Natural killer cell (primary cell): ENCODE measurements at regions not wholly inside any gene's neighbourhood (a gene's known extent, or its start where the extent isn't known, plus 50 kb on each side); places are given as distances from the start of the nearest gene placed in this dataset.
"Not testable (repeated sequence)": the region's sequence is repeated elsewhere in the genome, so short reads cannot be mapped to it uniquely, and the experiment has no call there.

ENCODE experiments used
- ATAC-seq, 3 donors: fragments of 150-1000 bp in 2 of 3; fragments of 200-7000 bp in 1 of 3; cut with Tn5 transposase; 1 replicate in 1 of 3; 2 replicates in 2 of 3; pipeline ENCODE4 v1.10.0; 2021; ENCODE audit warnings: mild to moderate bottlenecking in 2 of 3, moderate library complexity in 2 of 3
- DNase-seq, 2 donors: peaks; one replicate each; pipeline versions ENCODE4 v3.0.0 to v3.0.0-alpha.2; 2013 to 2021; ENCODE audit warnings: mixed read lengths in 1 of 2
- H3K27ac ChIP-seq: one replicate; pipeline ENCODE4 v1.5.1; 2013; ENCODE audit warnings: mild to moderate bottlenecking, low read length
- H3K27me3 ChIP-seq: one replicate; pipeline ENCODE4 v1.6.1; 2013; ENCODE audit warnings: low read length; ENCODE audit not compliant: control insufficient read depth, insufficient read depth
- H3K36me3 ChIP-seq: one replicate; pipeline ENCODE4 v1.6.1; 2013; ENCODE audit warnings: low read length; ENCODE audit not compliant: control insufficient read depth, insufficient read depth
- H3K4me1 ChIP-seq: one replicate; pipeline ENCODE4 v1.6.1; 2013; ENCODE audit warnings: low read length; ENCODE audit not compliant: control insufficient read depth, insufficient read depth
- H3K4me3 ChIP-seq: one replicate; pipeline ENCODE4 v1.5.1; 2013; ENCODE audit warnings: low read length
- H3K9me3 ChIP-seq: one replicate; pipeline ENCODE4 v1.6.1; 2013; ENCODE audit warnings: low read length; ENCODE audit not compliant: control insufficient read depth, insufficient read depth
- H3K27ac Mint-ChIP-seq, 2 donors: one replicate each; pipeline ENCODE4 v1.8.0; 2022; ENCODE audit warnings: mild to moderate bottlenecking in 2 of 2, mixed read lengths in 2 of 2, moderate library complexity in 1 of 2
- H3K27me3 Mint-ChIP-seq, 2 donors: one replicate each; pipeline ENCODE4 v1.8.0; 2022; ENCODE audit warnings: low read depth in 2 of 2, mixed read lengths in 2 of 2
- H3K36me3 Mint-ChIP-seq: one replicate; pipeline ENCODE4 v1.8.0; 2022; ENCODE audit warnings: mixed read lengths
- H3K4me1 Mint-ChIP-seq, 2 donors: one replicate each; pipeline ENCODE4 v1.8.0; 2022; ENCODE audit warnings: mixed read lengths in 2 of 2
- H3K4me3 Mint-ChIP-seq: one replicate; pipeline ENCODE4 v1.8.0; 2022; ENCODE audit warnings: mild to moderate bottlenecking, moderate library complexity, mixed read lengths
- H3K9me3 Mint-ChIP-seq, 2 donors: one replicate each; pipeline ENCODE4 v1.8.0; 2022; ENCODE audit warnings: mixed read lengths in 2 of 2
- WGBS: methylation state at CpG from one replicate; pipeline ENCODE4 v1.1.7; 2013; ENCODE audit warnings: missing lambda C conversion rate; ENCODE audit not compliant: insufficient coverage; 5-methylcytosine and 5-hydroxymethylcytosine counted together
- intact Hi-C: fragments of 100-400 bp; cut with micrococcal nuclease; formaldehyde crosslinking; loops from one replicate; pipeline ENCODE4 v1.14.2; 2022
- TF ChIP-seq, protein P1 (sequence below): fragments of 200-600 bp; IDR thresholded peaks from one replicate; pipeline ENCODE4 v1.8.0; 2022; ENCODE audit warnings: antibody characterized with exemption

DNA sequence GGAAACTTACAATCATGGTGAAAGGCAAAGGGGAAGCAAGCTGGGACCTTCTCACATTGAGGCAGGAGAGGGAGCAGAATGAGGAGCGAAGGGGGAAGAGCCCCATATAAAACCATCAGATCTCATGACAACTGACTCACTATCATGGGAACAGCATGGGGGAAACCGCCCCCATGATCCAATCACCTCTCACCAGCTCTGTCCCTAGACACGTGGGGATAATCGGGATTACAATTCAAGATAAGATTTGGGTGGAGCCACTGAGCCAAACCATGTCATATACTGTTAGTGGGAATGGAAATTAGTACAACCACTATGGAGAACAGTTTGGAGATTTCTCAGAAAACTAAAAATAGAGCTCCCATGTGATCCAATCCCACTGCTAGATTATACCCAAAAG lies 163.7 kb downstream of the MANEA start:
- H3K4me3 Mint-ChIP-seq: no peak overlapping the region
- no peak overlapping the region for H3K27ac Mint-ChIP-seq
- no peak overlapping the region for H3K27ac ChIP-seq
- H3K9me3 ChIP-seq: no peaks in the 10 kb centered on the region
- no peaks in the 10 kb centered on the region for H3K27me3 ChIP-seq
- H3K4me1 ChIP-seq: no peaks in the 10 kb centered on the region
- intact Hi-C loops: no loop called here
- ATAC-seq (no peak), DNase-seq (no peak)
- H3K36me3 Mint-ChIP-seq: no peaks in the 10 kb centered on the region
- TF ChIP-seq, protein P1, sequence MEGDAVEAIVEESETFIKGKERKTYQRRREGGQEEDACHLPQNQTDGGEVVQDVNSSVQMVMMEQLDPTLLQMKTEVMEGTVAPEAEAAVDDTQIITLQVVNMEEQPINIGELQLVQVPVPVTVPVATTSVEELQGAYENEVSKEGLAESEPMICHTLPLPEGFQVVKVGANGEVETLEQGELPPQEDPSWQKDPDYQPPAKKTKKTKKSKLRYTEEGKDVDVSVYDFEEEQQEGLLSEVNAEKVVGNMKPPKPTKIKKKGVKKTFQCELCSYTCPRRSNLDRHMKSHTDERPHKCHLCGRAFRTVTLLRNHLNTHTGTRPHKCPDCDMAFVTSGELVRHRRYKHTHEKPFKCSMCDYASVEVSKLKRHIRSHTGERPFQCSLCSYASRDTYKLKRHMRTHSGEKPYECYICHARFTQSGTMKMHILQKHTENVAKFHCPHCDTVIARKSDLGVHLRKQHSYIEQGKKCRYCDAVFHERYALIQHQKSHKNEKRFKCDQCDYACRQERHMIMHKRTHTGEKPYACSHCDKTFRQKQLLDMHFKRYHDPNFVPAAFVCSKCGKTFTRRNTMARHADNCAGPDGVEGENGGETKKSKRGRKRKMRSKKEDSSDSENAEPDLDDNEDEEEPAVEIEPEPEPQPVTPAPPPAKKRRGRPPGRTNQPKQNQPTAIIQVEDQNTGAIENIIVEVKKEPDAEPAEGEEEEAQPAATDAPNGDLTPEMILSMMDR: no peak
- H3K4me3 ChIP-seq: no peak overlapping the region
- peaks cover 6 to 15% of the 10 kb centered on the region in 2 donors for H3K9me3 Mint-ChIP-seq
- H3K4me1 Mint-ChIP-seq: no peaks in the 10 kb centered on the region
- no peaks in the 10 kb centered on the region for H3K27me3 Mint-ChIP-seq
- whole genome bisulfite sequencing: 80% methylated on average over 1 of the region's 4 CpGs
- no peaks in the 10 kb centered on the region for H3K36me3 ChIP-seq

DNA sequence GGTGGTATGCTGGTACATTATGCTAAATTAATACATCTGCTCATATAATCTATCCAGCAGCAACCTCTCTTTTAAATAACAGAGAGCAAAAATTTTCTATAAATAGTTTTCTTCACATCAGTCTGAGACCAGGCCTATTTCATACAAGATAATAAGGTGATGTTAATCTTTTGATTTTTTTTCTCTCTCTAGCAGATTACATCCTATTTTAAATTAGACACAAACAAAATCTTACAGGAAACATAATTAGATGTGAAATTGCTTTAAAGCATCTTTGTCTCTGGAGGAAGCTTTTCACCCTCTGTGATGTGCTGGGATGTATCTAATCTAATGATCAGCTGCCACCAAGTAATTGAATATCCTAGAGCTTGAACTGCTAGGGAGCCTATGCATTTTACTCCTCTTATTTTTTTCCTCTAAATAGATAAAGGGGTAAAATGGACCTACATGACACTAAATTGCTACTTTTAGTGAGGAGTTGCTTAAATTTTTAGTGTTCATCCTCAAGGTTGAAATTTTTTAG lies 165.5 kb downstream of the MANEA start:
- Histone ChIP-seq H3K4me1 (no peaks in the 10 kb centered on the region), H3K4me3 (no peak overlapping the region), H3K9me3 (no peaks in the 10 kb centered on the region), H3K27ac (no peak overlapping the region), H3K27me3 (no peaks in the 10 kb centered on the region), H3K36me3 (no peaks in the 10 kb centered on the region)
- ATAC-seq: no peak
- Mint-ChIP-seq H3K27ac (no peak overlapping the region), H3K9me3 (peaks cover 6 to 10% of the 10 kb centered on the region in 2 donors), H3K36me3 (no peaks in the 10 kb centered on the region), H3K4me1 (no peaks in the 10 kb centered on the region), H3K27me3 (no peaks in the 10 kb centered on the region), H3K4me3 (no peak overlapping the region)
- no peak for DNase-seq
- TF ChIP-seq, protein P1: no peak
- intact Hi-C loops: no loop called here

DNA sequence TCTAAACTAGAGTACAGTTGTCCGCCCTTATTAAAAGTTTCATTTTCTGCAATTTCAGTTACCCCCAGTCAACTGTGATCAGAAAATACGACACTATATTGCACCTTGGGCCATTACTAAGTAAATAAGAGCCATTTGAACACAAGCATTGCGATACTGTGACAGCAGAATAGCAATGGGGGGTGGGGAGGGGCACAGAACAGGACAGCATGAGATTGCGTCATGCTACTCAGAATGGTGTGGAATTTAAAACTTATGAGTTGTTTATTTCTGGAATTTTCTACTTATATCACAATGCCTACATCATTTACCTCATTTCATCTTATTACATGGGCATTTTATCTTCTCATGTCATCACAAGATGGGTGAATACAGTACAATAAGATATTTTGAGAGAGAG lies 166.3 kb downstream of the MANEA start:
- no peaks in the 10 kb centered on the region for H3K9me3 ChIP-seq
- no peaks in the 10 kb centered on the region for H3K36me3 ChIP-seq
- Mint-ChIP-seq H3K27me3 (no peaks in the 10 kb centered on the region), H3K27ac (no peak overlapping the region), H3K9me3 (peaks cover 6 to 10% of the 10 kb centered on the region in 2 donors), H3K4me3 (no peak overlapping the region), H3K4me1 (no peaks in the 10 kb centered on the region), H3K36me3 (no peaks in the 10 kb centered on the region)
- no peak overlapping the region for H3K27ac ChIP-seq
- TF ChIP-seq, protein P1: no peak
- ATAC-seq (no peak), DNase-seq (no peak)
- 82% methylated on average over 3 of the region's 4 CpGs for WGBS
- H3K4me1 ChIP-seq: no peaks in the 10 kb centered on the region
- intact Hi-C loops: no loop called here
- H3K4me3 ChIP-seq: no peak overlapping the region
- no peaks in the 10 kb centered on the region for H3K27me3 ChIP-seq

DNA sequence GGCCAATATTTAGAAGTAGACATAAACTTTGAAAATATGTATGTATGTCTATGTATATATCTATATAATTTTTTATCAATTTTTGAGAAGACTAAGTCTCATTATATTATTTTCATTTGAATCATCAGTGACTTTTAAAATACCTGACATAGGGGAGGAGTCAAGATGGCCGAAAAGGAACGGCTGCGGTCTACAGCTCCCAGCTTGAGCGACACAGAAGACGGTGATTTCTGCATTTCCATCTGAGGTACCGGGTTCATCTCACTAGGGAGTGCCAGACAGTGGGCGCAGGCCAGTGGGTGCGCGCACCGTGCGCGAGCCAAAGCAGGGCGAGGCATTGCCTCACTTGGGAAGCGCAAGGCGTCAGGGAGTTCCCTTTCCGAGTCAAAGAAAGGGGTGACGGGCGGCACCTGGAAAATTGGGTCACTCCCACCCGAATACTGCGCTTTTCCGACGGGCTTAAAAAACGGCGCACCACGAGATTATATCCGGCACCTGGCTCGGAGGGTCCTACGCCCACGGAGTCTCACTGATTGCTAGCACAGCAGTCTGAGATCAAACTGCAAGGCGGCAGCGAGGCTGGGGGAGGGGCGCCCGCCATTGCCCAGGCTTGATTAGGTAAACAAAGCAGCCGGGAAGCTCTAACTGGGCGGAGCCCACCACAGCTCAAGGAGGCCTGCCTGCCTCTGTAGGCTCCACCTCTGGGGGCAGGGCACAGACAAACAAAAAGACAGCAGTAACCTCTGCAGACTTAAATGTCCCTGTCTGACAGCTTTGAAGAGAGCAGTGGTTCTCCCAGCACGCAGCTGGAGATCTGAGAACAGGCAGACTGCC lies 181.1 kb downstream of the MANEA start:
- 96% methylated on average over 18 of the region's 36 CpGs for WGBS
- H3K4me3 ChIP-seq, ATAC-seq, H3K4me1 Mint-ChIP-seq, DNase-seq, H3K27ac Mint-ChIP-seq, H3K27ac ChIP-seq, H3K36me3 ChIP-seq, H3K4me3 Mint-ChIP-seq, H3K9me3 ChIP-seq, intact Hi-C loops, H3K36me3 Mint-ChIP-seq, H3K4me1 ChIP-seq, H3K9me3 Mint-ChIP-seq, H3K27me3 ChIP-seq, H3K27me3 Mint-ChIP-seq: not testable (repeated sequence)
